Epithelial cell of proximal tubule (primary cell): ENCODE measurements at regions not wholly inside any gene's neighbourhood (a gene's known extent, or its start where the extent isn't known, plus 50 kb on each side); places are given as distances from the start of the nearest gene placed in this dataset.

ENCODE experiments used
- DNase-seq: peaks from one replicate; pipeline ENCODE4 v3.0.0-alpha.2; 2011; ENCODE audit warnings: low read depth
- H3K4me3 ChIP-seq: 2 replicates; pipeline ENCODE4 v1.5.1; 2011; ENCODE audit warnings: low read depth, mild to moderate bottlenecking, low read length
- TF ChIP-seq, protein P1 (sequence below): conservative IDR thresholded peaks from 2 replicates; pipeline ENCODE4 v1.5.1; 2012; ENCODE audit warnings: low read depth, mild to moderate bottlenecking, low read length

DNA sequence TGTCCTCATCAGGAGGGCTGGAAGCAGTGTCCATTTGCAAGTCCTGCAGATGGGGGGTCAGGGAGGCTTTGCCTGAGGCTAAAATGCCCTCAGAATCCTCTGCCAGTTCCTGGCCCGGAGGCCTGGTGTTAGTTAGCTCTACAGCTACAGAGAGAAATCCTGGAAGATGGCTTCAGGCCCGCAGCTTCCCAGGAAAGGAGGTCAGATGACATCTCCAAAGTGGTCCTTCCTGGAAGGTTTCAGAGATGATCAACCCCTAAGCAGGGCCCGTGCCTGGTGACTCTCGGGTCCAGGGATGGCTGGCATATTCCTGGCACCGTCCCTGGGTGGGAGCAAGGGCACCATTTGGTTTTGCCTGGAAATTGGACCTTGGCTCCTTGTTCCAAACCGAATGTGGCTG lies 959.1 kb downstream of the BRD1 start:
- H3K4me3 ChIP-seq = no peak overlapping the region
- TF ChIP-seq, protein P1, sequence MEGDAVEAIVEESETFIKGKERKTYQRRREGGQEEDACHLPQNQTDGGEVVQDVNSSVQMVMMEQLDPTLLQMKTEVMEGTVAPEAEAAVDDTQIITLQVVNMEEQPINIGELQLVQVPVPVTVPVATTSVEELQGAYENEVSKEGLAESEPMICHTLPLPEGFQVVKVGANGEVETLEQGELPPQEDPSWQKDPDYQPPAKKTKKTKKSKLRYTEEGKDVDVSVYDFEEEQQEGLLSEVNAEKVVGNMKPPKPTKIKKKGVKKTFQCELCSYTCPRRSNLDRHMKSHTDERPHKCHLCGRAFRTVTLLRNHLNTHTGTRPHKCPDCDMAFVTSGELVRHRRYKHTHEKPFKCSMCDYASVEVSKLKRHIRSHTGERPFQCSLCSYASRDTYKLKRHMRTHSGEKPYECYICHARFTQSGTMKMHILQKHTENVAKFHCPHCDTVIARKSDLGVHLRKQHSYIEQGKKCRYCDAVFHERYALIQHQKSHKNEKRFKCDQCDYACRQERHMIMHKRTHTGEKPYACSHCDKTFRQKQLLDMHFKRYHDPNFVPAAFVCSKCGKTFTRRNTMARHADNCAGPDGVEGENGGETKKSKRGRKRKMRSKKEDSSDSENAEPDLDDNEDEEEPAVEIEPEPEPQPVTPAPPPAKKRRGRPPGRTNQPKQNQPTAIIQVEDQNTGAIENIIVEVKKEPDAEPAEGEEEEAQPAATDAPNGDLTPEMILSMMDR = no peak
- no peak for DNase-seq

DNA sequence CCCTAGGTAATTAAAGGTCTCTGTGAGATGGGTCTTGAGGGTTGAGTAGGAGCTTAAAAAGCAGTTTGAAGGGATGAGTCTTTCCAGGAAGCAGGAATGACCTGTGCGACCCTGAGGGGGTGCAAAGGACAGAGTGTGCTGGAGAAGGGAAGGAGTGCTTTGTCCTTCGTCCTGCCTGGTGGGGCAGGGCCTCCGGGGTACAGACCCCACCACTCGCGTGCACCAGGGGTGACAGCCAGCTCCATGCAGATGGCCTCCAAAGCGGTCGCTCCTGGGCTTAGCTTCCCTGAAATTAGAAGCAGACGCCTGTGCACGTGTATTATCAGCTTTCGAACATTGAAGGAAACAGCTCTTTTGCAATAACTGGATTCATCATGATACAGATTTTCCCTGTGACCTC lies 959.8 kb downstream of the BRD1 start:
- DNase-seq = no peak
- TF ChIP-seq, protein P1 = no peak
- no peak overlapping the region for H3K4me3 ChIP-seq

DNA sequence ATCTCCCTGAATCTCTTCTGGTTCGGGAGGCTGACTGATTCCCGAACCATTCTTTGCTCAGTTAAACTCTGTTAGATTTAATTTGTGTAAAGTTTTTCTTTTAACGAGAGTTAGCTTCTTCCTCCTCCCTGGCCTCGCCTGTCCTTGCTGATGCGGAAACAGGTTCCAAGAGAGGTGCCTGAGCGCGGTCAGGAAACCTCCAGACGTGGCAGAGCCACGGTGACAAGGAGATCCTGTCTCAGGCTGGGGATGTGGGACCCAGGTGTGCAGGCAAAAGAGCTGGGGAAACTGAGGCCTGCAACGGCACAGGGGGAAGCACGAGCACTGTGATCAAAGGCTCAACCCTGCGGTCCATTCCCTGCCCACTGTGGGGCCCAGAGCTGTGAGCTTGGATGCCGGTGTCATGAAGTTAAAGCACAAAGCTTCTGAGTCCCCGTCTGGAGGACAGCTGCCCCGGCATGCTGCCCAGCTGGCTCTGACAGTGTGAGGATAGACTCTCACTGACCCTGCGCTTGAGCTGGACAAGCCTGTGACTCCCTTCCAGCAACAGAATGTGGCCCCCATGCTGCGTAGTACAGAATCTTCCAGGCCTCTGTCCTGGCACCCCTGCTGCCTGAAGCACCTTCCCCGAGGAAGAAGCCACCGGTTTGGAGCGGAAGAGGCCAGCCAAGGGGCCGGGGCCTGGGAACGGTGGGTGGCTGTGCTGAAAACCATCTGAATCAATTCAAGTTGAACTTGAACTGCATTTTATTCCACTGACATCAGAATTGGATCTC lies 960.6 kb downstream of the BRD1 start:
- no peak for DNase-seq
- TF ChIP-seq, protein P1 = no peak
- no peak overlapping the region for H3K4me3 ChIP-seq

DNA sequence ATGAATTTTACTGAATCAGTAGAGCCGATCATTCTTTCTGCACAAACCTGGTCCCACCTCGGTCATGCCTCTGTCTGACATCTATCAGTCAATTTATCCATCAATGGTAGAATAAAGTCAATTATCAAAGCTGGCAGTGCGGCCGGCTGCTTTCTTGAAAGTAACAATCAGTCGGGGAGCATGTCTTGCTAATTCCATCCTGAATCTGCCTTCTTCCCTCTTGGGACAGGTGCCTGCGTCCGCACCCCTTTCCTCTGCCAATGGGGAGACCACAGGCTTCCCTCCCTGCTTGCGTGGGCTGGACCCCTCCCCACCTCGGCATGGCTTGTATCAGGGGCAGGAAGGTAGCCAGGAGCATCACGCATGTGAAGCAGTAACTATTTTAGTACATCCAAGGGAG lies 962.9 kb downstream of the BRD1 start:
- no peak overlapping the region for H3K4me3 ChIP-seq
- DNase-seq = no peak
- TF ChIP-seq, protein P1 = no peak

DNA sequence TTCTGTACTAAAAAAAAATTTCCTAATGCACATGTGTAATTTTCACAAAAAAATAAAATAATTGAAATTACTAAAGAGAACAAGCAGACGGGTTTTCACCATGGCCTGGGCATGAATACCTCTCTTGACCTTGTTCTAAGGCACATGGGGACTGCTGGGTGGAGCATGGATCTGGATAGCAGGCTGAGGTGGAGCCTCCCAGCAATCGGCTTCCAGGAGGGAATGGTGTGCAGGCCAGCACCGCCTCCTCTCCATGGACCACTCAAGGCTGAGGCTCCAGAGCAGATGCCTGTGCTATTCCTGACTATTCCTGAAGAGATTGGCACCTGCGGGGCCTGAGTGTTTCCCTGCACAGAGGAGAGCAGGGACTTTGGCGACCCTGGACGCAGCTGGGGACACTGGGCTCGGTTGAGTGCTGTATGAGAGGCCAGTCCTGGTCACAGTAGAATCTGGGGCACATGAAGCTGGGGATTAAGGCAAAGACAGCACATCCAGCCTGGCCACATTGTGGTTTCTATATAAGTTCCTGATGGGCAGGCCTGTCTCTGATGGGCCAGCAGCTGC lies 963.6 kb downstream of the BRD1 start:
- TF ChIP-seq, protein P1 = no peak
- no peak for DNase-seq
- no peak overlapping the region for H3K4me3 ChIP-seq

DNA sequence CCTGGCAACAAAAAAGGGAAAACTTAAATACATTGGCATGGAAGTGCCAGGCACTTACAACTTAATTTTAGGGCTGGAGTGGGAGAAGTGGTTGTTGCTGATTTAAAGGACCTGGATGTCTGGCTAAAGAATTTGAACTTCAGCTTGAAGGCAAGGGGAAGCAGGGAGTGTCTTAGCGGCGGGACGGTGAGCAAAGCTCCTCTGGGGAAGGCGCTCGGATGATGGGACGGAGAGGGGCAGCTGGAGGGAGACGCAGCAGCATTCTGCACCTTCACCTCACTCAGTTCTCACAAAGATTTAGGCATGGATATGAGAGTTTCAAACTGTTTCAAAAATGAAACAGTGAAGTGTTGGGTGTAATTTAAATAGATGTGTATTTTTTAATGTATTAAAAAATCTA lies 967.1 kb downstream of the BRD1 start:
- H3K4me3 ChIP-seq = no peak overlapping the region
- no peak for DNase-seq
- TF ChIP-seq, protein P1 = no peak

DNA sequence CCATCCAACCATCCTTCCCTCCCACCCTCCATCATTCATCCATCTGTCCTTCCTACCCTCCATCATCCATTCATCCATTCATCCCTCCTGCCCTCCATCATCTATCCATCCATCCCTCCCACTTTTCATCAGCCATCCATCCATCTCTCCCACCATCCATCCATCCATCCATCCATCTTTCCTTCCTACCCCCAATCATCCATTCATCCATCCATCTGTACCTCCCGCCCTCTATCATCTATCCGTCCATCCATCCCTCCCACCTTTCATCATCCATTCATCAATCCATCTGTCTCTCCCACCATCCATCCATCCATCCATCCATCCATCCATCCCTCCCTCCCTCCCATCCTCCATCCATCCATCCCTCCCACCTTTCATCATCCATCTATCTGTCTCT lies 968.8 kb downstream of the BRD1 start:
- TF ChIP-seq, protein P1 = no peak
- DNase-seq = no peak

More for the DNA sequence above, 968.8 kb downstream of the BRD1 start:
- no peak overlapping the region for H3K4me3 ChIP-seq
